SK-N-SH treated with all-trans-retinoic acid at 6 μM for 48 hours (cell line): ENCODE measurements at regions not wholly inside any gene's neighbourhood (a gene's known extent, or its start where the extent isn't known, plus 50 kb on each side); places are given as distances from the start of the nearest gene placed in this dataset.
"Not testable (repeated sequence)": the region's sequence is repeated elsewhere in the genome, so short reads cannot be mapped to it uniquely, and the experiment has no call there.

Experiments used
- ATAC-seq: fragments of 200-7000 bp; cut with Tn5 transposase; 3 replicates; pipeline ENCODE4 v1.9.1; 2020; ENCODE audit warnings: mild to moderate bottlenecking, moderate library complexity
- ARNTL ChIP-seq: fragments of 450-650 bp; formaldehyde crosslinking; IDR thresholded peaks from 2 replicates; pipeline ENCODE4 v1.5.0; 2020; ENCODE audit warnings: low read depth, mild to moderate bottlenecking, moderate library complexity, borderline replicate concordance
- BACH2 ChIP-seq: fragments of 250-450 bp; sonication (Bioruptor Pico); IDR thresholded peaks from 2 replicates; pipeline ENCODE4 v1.9.0; 2021; ENCODE audit warnings: mild to moderate bottlenecking, borderline replicate concordance
- CREB5 ChIP-seq: fragments of 250-450 bp; sonication (Bioruptor Pico); IDR thresholded peaks from 2 replicates; pipeline ENCODE4 v1.5.1; 2020; ENCODE audit warnings: low read depth, mild to moderate bottlenecking, moderate library complexity
- CSDC2 ChIP-seq: fragments of 250-450 bp; sonication (Bioruptor Pico); IDR thresholded peaks from 2 replicates; pipeline ENCODE4 v1.5.0; 2020; ENCODE audit warnings: mild to moderate bottlenecking, moderate library complexity
- CSRNP3 ChIP-seq: fragments of 250-450 bp; sonication (Bioruptor Pico); IDR thresholded peaks from 2 replicates; pipeline ENCODE4 v1.5.1; 2021; ENCODE audit warnings: mild to moderate bottlenecking, moderate library complexity
- ESRRG ChIP-seq: fragments of 250-450 bp; sonication (Bioruptor Pico); IDR thresholded peaks from 2 replicates; pipeline ENCODE4 v1.6.1; 2021; ENCODE audit warnings: mild to moderate bottlenecking
- GLIS3 ChIP-seq: fragments of 250-450 bp; sonication (Bioruptor Pico); IDR thresholded peaks from 2 replicates; pipeline ENCODE4 v1.5.0; 2020; ENCODE audit warnings: mild to moderate bottlenecking, moderate library complexity
- ISL1 ChIP-seq: fragments of 250-450 bp; sonication (Bioruptor Pico); IDR thresholded peaks from 2 replicates; pipeline ENCODE4 v2.1.2; 2022; ENCODE audit warnings: mild to moderate bottlenecking, moderate library complexity
- OSR1 ChIP-seq: fragments of 250-450 bp; sonication (Bioruptor Pico); IDR thresholded peaks from 2 replicates; pipeline ENCODE4 v1.8.0; 2022; ENCODE audit warnings: moderate library complexity, mild to moderate bottlenecking, inconsistent platforms
- POU6F1 ChIP-seq: fragments of 250-450 bp; sonication (Bioruptor Pico); IDR thresholded peaks from 2 replicates; pipeline ENCODE4 v1.8.0; 2021; ENCODE audit warnings: low read depth, mild to moderate bottlenecking, moderate library complexity, borderline replicate concordance
- PPARA ChIP-seq: fragments of 250-450 bp; sonication (Bioruptor Pico); IDR thresholded peaks from 2 replicates; pipeline ENCODE4 v1.5.0; 2020; ENCODE audit warnings: mild to moderate bottlenecking, borderline replicate concordance
- RARB ChIP-seq: fragments of 250-450 bp; sonication (Bioruptor Pico); IDR thresholded peaks from 2 replicates; pipeline ENCODE4 v1.8.0; 2021; ENCODE audit warnings: mild to moderate bottlenecking, moderate library complexity
- SNAI2 ChIP-seq: fragments of 250-450 bp; sonication (Bioruptor Pico); IDR thresholded peaks from 2 replicates; pipeline ENCODE4 v1.5.0; 2020; ENCODE audit warnings: mild to moderate bottlenecking, moderate library complexity
- TCF4 ChIP-seq: fragments of 250-450 bp; sonication (Bioruptor Pico); IDR thresholded peaks from 2 replicates; pipeline ENCODE4 v1.8.0; 2021; ENCODE audit warnings: mild to moderate bottlenecking, moderate library complexity, borderline replicate concordance
- TOX ChIP-seq: fragments of 250-450 bp; sonication (Bioruptor Pico); IDR thresholded peaks from 2 replicates; pipeline ENCODE4 v1.8.0; 2021; ENCODE audit warnings: mild to moderate bottlenecking, moderate library complexity, borderline replicate concordance
- TSHZ2 ChIP-seq: fragments of 250-450 bp; sonication (Bioruptor Pico); IDR thresholded peaks from 2 replicates; pipeline ENCODE4 v1.5.0; 2020; ENCODE audit warnings: mild to moderate bottlenecking, moderate library complexity
- ZC3H10 ChIP-seq: fragments of 250-450 bp; sonication (Bioruptor Pico); IDR thresholded peaks from 2 replicates; pipeline ENCODE4 v1.5.1; 2021; ENCODE audit warnings: mild to moderate bottlenecking, moderate library complexity
- ZFP3 ChIP-seq: fragments of 250-450 bp; sonication (Bioruptor Pico); IDR thresholded peaks from 2 replicates; pipeline ENCODE4 v1.5.0; 2020; ENCODE audit warnings: mild to moderate bottlenecking, moderate library complexity
- ZFP30 ChIP-seq: fragments of 450-650 bp; formaldehyde crosslinking; IDR thresholded peaks from 2 replicates; pipeline ENCODE4 v1.5.0; 2022; ENCODE audit warnings: mild to moderate bottlenecking, moderate library complexity
- ZNF565 ChIP-seq: fragments of 450-650 bp; formaldehyde crosslinking; conservative IDR thresholded peaks from 2 replicates; pipeline ENCODE4 v1.5.0; 2020; ENCODE audit warnings: low read depth, mild to moderate bottlenecking, moderate library complexity

- ATAC-seq = no peak
- TF ChIP-seq ZNF565 (no peak), ZC3H10 (CRISPR knock-in tag) (no peak), GLIS3 (no peak), CSDC2 (no peak), CREB5 (CRISPR knock-in tag) (no peak), RARB (no peak)
- TF ChIP-seq, all 23 proteins: peak for 0
Measured at GRCh38 chr2:207372483-207372882, 157.3 kb upstream of the CREB1 start.

- ATAC-seq = no peak
- TF ChIP-seq TOX (CRISPR knock-in tag) (no peak), TCF4 (CRISPR knock-in tag) (no peak), SNAI2 (no peak), CSRNP3 (no peak), ZFP3 (CRISPR knock-in tag) (no peak), CREB5 (CRISPR knock-in tag) (no peak), PPARA (CRISPR knock-in tag) (no peak), ZC3H10 (CRISPR knock-in tag) (no peak), CSDC2 (no peak)
Measured at GRCh38 chr2:207375207-207375875, 154.4 kb upstream of the CREB1 start.

GRCh38 chr2:207378620-207379019 lies 151.1 kb upstream of the CREB1 start:
- not testable (repeated sequence) for ATAC-seq

GRCh38 chr2:207385076-207385475 lies 144.7 kb upstream of the CREB1 start:
- ATAC-seq = no peak
- no peak for TF ChIP-seq POU6F1 (CRISPR knock-in tag)
- TF ChIP-seq ZC3H10 (CRISPR knock-in tag) = no peak
- no peak for TF ChIP-seq ESRRG (CRISPR knock-in tag)
- no peak for TF ChIP-seq CREB5 (CRISPR knock-in tag)
- TF ChIP-seq ISL1 (CRISPR knock-in tag) = no peak
- TF ChIP-seq BACH2 = no peak

GRCh38 chr2:207385903-207386302 lies 143.9 kb upstream of the CREB1 start:
- no peak for ATAC-seq
- TF ChIP-seq RARB (no peak), OSR1 (CRISPR knock-in tag) (no peak), BACH2 (no peak), CREB5 (CRISPR knock-in tag) (no peak), CSDC2 (no peak), ISL1 (CRISPR knock-in tag) (no peak), ESRRG (CRISPR knock-in tag) (no peak), ZC3H10 (CRISPR knock-in tag) (no peak), GLIS3 (no peak), ZFP30 (no peak), TSHZ2 (CRISPR knock-in tag) (no peak), ZNF565 (no peak), ARNTL (CRISPR knock-in tag) (no peak), ZFP3 (CRISPR knock-in tag) (no peak), SNAI2 (no peak), PPARA (CRISPR knock-in tag) (no peak), POU6F1 (CRISPR knock-in tag) (no peak)
